Omental fat pad (tissue), 3 donors: ENCODE measurements at regions not wholly inside any gene's neighbourhood (a gene's known extent, or its start where the extent isn't known, plus 50 kb on each side); places are given as distances from the start of the nearest gene placed in this dataset.
A peak's percentile ranks its signal among the peaks of the same experiment; 100 is the strongest.

Source experiments
- ATAC-seq: fragments of 150-250 bp; one replicate; pipeline ENCODE4 v1.9.1; 2016; ENCODE audit warnings: mild to moderate bottlenecking, moderate library complexity; ENCODE audit not compliant: low FRiP score
- DNase-seq: peaks from one replicate; pipeline ENCODE4 v3.0.0-alpha.2; 2019; ENCODE audit warnings: low spot score
- TF ChIP-seq, protein P1 (sequence below), 3 donors: fragments of 450-650 bp; IDR thresholded peaks; one replicate each; pipeline ENCODE4 v1.5.1; 2016 to 2017; ENCODE audit warnings: antibody characterized with exemption in 3 of 3, mild to moderate bottlenecking in 3 of 3, moderate library complexity in 2 of 3

DNA sequence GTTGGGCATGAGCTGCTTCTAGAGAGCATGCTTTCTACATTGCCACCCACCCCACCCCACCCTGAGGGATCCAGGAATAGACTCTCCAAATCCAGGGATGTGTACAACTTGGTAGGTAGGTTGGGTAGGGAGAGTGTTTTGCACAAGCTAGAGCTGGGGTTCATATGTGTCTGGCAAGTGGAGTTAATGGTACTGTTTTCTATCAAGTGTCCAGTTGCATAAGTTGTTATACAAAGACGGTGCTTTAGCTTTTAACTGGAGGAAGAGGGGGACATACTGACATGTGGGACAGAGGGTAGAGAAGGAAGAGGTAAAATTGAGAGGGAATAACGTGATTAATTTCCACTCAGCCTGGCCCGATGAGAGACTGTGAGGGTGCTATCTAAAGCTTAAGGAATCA is 51.0 kb upstream of the TNC start:
- DNase-seq: no peak
- TF ChIP-seq, protein P1, sequence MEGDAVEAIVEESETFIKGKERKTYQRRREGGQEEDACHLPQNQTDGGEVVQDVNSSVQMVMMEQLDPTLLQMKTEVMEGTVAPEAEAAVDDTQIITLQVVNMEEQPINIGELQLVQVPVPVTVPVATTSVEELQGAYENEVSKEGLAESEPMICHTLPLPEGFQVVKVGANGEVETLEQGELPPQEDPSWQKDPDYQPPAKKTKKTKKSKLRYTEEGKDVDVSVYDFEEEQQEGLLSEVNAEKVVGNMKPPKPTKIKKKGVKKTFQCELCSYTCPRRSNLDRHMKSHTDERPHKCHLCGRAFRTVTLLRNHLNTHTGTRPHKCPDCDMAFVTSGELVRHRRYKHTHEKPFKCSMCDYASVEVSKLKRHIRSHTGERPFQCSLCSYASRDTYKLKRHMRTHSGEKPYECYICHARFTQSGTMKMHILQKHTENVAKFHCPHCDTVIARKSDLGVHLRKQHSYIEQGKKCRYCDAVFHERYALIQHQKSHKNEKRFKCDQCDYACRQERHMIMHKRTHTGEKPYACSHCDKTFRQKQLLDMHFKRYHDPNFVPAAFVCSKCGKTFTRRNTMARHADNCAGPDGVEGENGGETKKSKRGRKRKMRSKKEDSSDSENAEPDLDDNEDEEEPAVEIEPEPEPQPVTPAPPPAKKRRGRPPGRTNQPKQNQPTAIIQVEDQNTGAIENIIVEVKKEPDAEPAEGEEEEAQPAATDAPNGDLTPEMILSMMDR (IDR thresholded peaks at IDR 0.05): no peak
- no peak for ATAC-seq

DNA sequence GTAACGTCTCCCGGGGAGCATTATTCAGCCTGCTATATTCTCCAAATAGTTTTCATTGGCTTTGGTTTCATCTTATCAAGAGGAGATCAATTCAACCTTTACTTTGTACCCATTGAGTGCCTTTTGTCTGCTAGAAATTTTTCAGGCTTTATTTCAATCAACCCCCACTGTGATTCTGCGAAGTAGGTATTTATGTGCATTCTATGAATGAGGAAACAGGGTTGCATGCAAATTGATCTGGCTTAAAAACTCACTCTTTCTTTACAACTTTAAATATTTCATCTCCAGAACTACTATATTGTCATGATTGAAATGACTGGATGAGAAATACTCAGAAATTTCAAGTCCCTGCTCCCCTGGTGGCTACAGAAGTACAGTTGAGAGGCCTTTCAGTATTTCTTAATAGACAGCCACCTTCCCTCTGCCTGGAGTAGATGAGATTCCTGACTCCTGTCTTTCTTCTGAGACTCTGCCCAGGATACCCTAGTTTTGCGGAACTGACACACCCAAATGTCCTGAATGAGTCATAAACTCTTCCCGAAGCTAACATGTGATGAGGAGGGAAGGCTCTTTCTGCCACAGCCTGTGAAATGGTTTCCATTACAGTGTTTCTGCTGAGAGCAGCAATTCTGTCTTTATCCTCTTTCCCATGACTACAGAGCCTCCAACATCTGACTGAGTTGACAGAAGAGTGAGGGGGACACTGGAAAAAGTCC is 52.6 kb upstream of the TNC start:
- TF ChIP-seq, protein P1 (IDR thresholded peaks at IDR 0.05): no peak
- DNase-seq (no peak), ATAC-seq (peak; percentile 85)

DNA sequence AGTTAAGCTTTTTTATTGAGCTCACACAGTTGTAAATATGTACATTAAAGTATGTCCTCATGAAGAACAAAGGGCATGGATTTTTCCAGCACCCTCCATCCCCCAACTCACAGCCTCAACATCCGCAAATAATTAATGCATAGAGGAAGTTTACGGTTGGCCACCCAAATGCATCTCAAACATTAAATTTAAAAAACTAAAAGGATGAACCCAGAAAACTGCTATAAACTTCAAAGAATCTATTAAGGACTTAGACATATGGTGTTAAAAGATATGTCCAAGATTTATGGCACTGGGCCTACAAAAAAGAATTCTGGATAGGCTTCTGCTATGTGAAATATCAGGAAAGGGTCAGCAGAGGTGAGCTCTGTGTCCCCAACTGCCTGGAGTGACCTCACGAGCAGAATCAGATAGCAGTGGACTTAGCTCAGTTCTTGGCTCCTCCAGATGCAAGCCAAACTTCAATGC is 54.0 kb upstream of the TNC start:
- DNase-seq (no peak), ATAC-seq (no peak)
- TF ChIP-seq, protein P1 (IDR thresholded peaks at IDR 0.05): no peak

DNA sequence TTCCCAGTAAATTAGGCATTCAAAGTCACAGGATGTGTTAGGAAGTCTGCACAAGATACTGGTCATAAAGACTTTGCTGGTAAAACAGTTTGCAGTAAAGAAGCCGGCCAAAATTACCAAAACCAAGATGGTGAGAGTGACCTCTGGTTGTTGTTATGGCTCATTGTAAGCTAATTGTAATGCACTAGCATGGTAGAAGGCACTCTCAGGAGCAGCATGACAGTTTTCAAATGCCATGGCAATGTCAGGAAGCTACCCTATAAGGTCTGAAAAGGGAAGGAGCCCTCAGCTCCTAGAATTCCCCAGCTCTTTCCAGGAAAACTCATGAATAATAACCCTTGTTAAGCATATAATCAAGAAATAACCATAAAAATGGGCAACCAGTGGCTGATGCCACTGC is 64.3 kb upstream of the TNC start:
- DNase-seq (no peak), ATAC-seq (no peak)
- TF ChIP-seq, protein P1 (IDR thresholded peaks at IDR 0.05): no peak

DNA sequence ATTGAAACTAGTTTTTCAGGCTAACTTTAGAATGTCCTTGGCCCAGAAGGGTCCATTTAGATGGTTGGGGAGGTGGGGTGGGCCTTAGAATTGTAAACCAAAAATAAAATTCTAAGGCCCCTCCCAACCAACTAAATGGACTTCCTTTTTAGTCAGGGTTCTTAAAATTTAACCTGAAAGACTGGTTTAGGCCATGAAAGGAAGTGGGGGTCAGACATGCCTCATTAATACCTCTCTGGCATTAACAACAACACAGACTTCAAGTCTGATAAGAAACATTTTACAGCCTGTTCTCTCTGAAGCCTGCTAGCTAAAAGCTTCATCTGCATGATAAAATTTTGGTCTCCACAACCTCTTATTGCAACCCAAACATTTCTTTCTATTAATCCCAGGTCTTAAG is 65.5 kb upstream of the TNC start:
- DNase-seq: no peak
- TF ChIP-seq, protein P1 (IDR thresholded peaks at IDR 0.05): no peak
- ATAC-seq: no peak

DNA sequence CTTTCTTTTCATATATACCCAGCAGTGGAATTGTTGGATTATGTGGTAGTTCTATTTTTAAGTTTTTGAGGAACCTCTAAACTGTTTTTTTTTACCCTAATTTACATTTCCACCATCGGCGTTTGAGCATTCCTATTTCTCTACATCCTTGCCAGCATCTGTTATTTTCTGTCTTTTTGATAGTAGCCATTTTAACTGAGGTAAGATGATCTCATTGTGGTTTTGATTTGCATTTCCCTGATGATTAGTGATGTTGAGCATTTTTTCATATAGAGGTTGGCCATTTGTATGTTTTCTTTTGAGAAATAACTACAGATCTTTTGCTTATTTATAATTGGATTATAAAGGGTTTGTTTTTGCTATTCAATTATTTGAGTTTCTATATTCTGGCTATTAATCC is 71.7 kb upstream of the TNC start:
- no peak for DNase-seq
- TF ChIP-seq, protein P1 (IDR thresholded peaks at IDR 0.05): no peak
- ATAC-seq: no peak

DNA sequence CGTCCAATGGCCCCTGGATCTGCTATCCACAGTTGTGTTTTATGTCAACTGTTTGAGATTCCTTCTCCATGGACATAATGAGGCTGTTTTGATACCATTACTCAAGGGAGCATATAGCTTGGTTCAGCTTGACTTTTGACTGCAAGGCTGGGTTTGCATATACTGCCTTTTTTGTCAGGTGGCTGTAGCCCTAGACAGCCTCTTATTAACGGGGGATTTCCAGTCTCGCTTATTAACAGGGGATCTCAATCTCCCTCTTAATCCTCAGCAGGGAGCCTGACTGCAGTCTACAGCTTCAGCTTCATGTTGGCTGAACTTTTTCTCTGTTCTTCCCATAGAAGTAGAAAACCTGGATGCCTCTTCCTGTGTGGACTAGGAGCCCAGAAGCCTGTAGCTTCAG is 73.7 kb upstream of the TNC start:
- ATAC-seq: no peak
- TF ChIP-seq, protein P1 (IDR thresholded peaks at IDR 0.05): no peak
- DNase-seq: no peak
